WTC11 (cell line): ENCODE measurements at regions not wholly inside any gene's neighbourhood (a gene's known extent, or its start where the extent isn't known, plus 50 kb on each side); places are given as distances from the start of the nearest gene placed in this dataset.
A peak's percentile ranks its signal among the peaks of the same experiment; 100 is the strongest.

Experiments
- ATAC-seq: fragments of 200-7000 bp; cut with Tn5 transposase; 2 replicates; pipeline ENCODE4 v1.10.0; 2021; ENCODE audit warnings: mild to moderate bottlenecking, moderate library complexity
- CTCF ChIA-PET: fragments of 300-600 bp; sonication (Branson Sonifier 250); formaldehyde crosslinking; loops from one replicate; lab custom pipeline; 2021; ENCODE audit warnings: antibody characterized with exemption; lab: Charles Lee
- POLR2A ChIA-PET: fragments of 350-600 bp; sonication (Branson Sonifier 250); formaldehyde crosslinking; loops from one replicate; lab custom pipeline; 2021; ENCODE audit warnings: antibody characterized with exemption; lab: Charles Lee
- DNase-seq: peaks from one replicate; pipeline ENCODE4 v3.0.0; 2021; ENCODE audit warnings: low spot score
- H3K27ac Mint-ChIP-seq: 2 replicates; pipeline ENCODE4 v1.8.0; 2021; ENCODE audit warnings: mixed read lengths
- H3K27me3 Mint-ChIP-seq: 2 replicates; pipeline ENCODE4 v1.8.0; 2021; ENCODE audit warnings: low read depth, mild to moderate bottlenecking, moderate library complexity, mixed read lengths
- H3K36me3 Mint-ChIP-seq: 2 replicates; pipeline ENCODE4 v1.8.0; 2021; ENCODE audit warnings: mixed read lengths
- H3K4me1 Mint-ChIP-seq: 2 replicates; pipeline ENCODE4 v1.8.0; 2022; ENCODE audit warnings: mixed read lengths
- H3K4me3 Mint-ChIP-seq: 2 replicates; pipeline ENCODE4 v1.8.0; 2021; ENCODE audit warnings: mild to moderate bottlenecking, moderate library complexity, mixed read lengths
- H3K9me3 Mint-ChIP-seq: 2 replicates; pipeline ENCODE4 v1.8.0; 2021; ENCODE audit warnings: mixed read lengths
- ATF1 ChIP-seq: sonication (generic); formaldehyde crosslinking; IDR thresholded peaks from 2 replicates; pipeline ENCODE4 v1.8.1; 2023; ENCODE audit warnings: mild to moderate bottlenecking, moderate library complexity, missing genetic modification reagents
- ATF3 ChIP-seq: sonication (generic); formaldehyde crosslinking; conservative IDR thresholded peaks from 2 replicates; pipeline ENCODE4 v1.8.1; 2022; ENCODE audit warnings: mild to moderate bottlenecking, missing genetic modification reagents
- ELF4 ChIP-seq: sonication (generic); formaldehyde crosslinking; IDR thresholded peaks from 2 replicates; pipeline ENCODE4 v1.8.1; 2022; ENCODE audit warnings: low read depth, mild to moderate bottlenecking, moderate library complexity, missing genetic modification reagents
- EMX1 ChIP-seq: fragments of 250-450 bp; sonication (Bioruptor Pico); IDR thresholded peaks from 2 replicates; pipeline ENCODE4 v1.8.0; 2021; ENCODE audit warnings: mild to moderate bottlenecking
- ESRRA ChIP-seq: sonication (generic); formaldehyde crosslinking; IDR thresholded peaks from 2 replicates; pipeline ENCODE4 v1.8.1; 2022; ENCODE audit warnings: mild to moderate bottlenecking, missing genetic modification reagents, borderline replicate concordance
- FOXP4 ChIP-seq: sonication (generic); formaldehyde crosslinking; IDR thresholded peaks from 2 replicates; pipeline ENCODE4 v1.8.0; 2022; ENCODE audit warnings: mild to moderate bottlenecking, missing genetic modification reagents
- MLX ChIP-seq: sonication (generic); formaldehyde crosslinking; IDR thresholded peaks from 2 replicates; pipeline ENCODE4 v1.8.1; 2023; ENCODE audit warnings: mild to moderate bottlenecking, missing genetic modification reagents, moderate library complexity
- MXD4 ChIP-seq: fragments of 250-450 bp; sonication (Bioruptor Pico); IDR thresholded peaks from 2 replicates; pipeline ENCODE4 v1.8.0; 2021; ENCODE audit warnings: mild to moderate bottlenecking, moderate library complexity, borderline replicate concordance
- MYBL2 ChIP-seq: sonication (generic); formaldehyde crosslinking; IDR thresholded peaks from 2 replicates; pipeline ENCODE4 v1.8.1; 2023; ENCODE audit warnings: mild to moderate bottlenecking, moderate library complexity, missing genetic modification reagents
- TEAD4 ChIP-seq: sonication (generic); formaldehyde crosslinking; IDR thresholded peaks from 2 replicates; pipeline ENCODE4 v1.8.0; 2022; ENCODE audit warnings: mild to moderate bottlenecking, missing genetic modification reagents
- USF2 ChIP-seq: sonication (generic); formaldehyde crosslinking; IDR thresholded peaks from 2 replicates; pipeline ENCODE4 v1.8.1; 2023; ENCODE audit warnings: mild to moderate bottlenecking, missing genetic modification reagents, moderate library complexity
- ZMAT4 ChIP-seq: fragments of 250-450 bp; sonication (Bioruptor Pico); IDR thresholded peaks from 2 replicates; pipeline ENCODE4 v1.9.0; 2021; ENCODE audit warnings: mild to moderate bottlenecking
- ZNF232 ChIP-seq: sonication (generic); formaldehyde crosslinking; IDR thresholded peaks from 2 replicates; pipeline ENCODE4 v1.8.0; 2022; ENCODE audit warnings: mild to moderate bottlenecking, missing genetic modification reagents
- ZNF425 ChIP-seq: fragments of 250-450 bp; sonication (Bioruptor Pico); conservative IDR thresholded peaks from 2 replicates; pipeline ENCODE4 v1.9.0; 2021; ENCODE audit warnings: mild to moderate bottlenecking
- TF ChIP-seq, protein P1 (sequence below): fragments of 250-450 bp; sonication (Bioruptor Pico); IDR thresholded peaks from 2 replicates; pipeline ENCODE4 v1.9.0; 2021; ENCODE audit warnings: mild to moderate bottlenecking
- TF ChIP-seq, protein P2 (sequence below): sonication (generic); formaldehyde crosslinking; IDR thresholded peaks from 2 replicates; pipeline ENCODE4 v1.8.0; 2023; ENCODE audit warnings: missing genetic modification reagents, mild to moderate bottlenecking, borderline replicate concordance
- TF ChIP-seq, protein P3 (sequence below): sonication (generic); formaldehyde crosslinking; IDR thresholded peaks from 2 replicates; pipeline ENCODE4 v1.8.0; 2023; ENCODE audit warnings: missing genetic modification reagents

- Mint-ChIP-seq H3K4me3 (no peak overlapping the region), H3K4me1 (peaks cover 18% of the 10 kb centered on the region), H3K27ac (peak overlapping the region; percentile 55; the same call in 1 of the 2 replicates), H3K36me3 (peaks cover 19% of the 10 kb centered on the region), H3K27me3 (no peaks in the 10 kb centered on the region), H3K9me3 (peaks cover 47% of the 10 kb centered on the region)
- DNase-seq (no peak), ATAC-seq (peak; percentile 92)
- ChIA-PET CTCF (no interaction called here), POLR2A (no interaction called here)
- TF ChIP-seq ZNF232 (no peak), ESRRA (CRISPR knock-in tag) (no peak), EMX1 (CRISPR knock-in tag) (no peak), MLX (CRISPR knock-in tag) (no peak), TEAD4 (CRISPR knock-in tag) (no peak), MYBL2 (CRISPR knock-in tag) (no peak), MXD4 (CRISPR knock-in tag) (no peak), ATF3 (no peak), ZNF425 (CRISPR knock-in tag) (no peak), ZMAT4 (CRISPR knock-in tag) (no peak), USF2 (no peak), ATF1 (no peak), ELF4 (CRISPR knock-in tag) (no peak), FOXP4 (no peak)
- TF ChIP-seq, protein P1, sequence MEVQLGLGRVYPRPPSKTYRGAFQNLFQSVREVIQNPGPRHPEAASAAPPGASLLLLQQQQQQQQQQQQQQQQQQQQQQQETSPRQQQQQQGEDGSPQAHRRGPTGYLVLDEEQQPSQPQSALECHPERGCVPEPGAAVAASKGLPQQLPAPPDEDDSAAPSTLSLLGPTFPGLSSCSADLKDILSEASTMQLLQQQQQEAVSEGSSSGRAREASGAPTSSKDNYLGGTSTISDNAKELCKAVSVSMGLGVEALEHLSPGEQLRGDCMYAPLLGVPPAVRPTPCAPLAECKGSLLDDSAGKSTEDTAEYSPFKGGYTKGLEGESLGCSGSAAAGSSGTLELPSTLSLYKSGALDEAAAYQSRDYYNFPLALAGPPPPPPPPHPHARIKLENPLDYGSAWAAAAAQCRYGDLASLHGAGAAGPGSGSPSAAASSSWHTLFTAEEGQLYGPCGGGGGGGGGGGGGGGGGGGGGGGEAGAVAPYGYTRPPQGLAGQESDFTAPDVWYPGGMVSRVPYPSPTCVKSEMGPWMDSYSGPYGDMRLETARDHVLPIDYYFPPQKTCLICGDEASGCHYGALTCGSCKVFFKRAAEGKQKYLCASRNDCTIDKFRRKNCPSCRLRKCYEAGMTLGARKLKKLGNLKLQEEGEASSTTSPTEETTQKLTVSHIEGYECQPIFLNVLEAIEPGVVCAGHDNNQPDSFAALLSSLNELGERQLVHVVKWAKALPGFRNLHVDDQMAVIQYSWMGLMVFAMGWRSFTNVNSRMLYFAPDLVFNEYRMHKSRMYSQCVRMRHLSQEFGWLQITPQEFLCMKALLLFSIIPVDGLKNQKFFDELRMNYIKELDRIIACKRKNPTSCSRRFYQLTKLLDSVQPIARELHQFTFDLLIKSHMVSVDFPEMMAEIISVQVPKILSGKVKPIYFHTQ (CRISPR knock-in tag): no peak
- TF ChIP-seq, protein P2, sequence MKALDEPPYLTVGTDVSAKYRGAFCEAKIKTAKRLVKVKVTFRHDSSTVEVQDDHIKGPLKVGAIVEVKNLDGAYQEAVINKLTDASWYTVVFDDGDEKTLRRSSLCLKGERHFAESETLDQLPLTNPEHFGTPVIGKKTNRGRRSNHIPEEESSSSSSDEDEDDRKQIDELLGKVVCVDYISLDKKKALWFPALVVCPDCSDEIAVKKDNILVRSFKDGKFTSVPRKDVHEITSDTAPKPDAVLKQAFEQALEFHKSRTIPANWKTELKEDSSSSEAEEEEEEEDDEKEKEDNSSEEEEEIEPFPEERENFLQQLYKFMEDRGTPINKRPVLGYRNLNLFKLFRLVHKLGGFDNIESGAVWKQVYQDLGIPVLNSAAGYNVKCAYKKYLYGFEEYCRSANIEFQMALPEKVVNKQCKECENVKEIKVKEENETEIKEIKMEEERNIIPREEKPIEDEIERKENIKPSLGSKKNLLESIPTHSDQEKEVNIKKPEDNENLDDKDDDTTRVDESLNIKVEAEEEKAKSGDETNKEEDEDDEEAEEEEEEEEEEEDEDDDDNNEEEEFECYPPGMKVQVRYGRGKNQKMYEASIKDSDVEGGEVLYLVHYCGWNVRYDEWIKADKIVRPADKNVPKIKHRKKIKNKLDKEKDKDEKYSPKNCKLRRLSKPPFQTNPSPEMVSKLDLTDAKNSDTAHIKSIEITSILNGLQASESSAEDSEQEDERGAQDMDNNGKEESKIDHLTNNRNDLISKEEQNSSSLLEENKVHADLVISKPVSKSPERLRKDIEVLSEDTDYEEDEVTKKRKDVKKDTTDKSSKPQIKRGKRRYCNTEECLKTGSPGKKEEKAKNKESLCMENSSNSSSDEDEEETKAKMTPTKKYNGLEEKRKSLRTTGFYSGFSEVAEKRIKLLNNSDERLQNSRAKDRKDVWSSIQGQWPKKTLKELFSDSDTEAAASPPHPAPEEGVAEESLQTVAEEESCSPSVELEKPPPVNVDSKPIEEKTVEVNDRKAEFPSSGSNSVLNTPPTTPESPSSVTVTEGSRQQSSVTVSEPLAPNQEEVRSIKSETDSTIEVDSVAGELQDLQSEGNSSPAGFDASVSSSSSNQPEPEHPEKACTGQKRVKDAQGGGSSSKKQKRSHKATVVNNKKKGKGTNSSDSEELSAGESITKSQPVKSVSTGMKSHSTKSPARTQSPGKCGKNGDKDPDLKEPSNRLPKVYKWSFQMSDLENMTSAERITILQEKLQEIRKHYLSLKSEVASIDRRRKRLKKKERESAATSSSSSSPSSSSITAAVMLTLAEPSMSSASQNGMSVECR (CRISPR knock-in tag): no peak
- TF ChIP-seq, protein P3, sequence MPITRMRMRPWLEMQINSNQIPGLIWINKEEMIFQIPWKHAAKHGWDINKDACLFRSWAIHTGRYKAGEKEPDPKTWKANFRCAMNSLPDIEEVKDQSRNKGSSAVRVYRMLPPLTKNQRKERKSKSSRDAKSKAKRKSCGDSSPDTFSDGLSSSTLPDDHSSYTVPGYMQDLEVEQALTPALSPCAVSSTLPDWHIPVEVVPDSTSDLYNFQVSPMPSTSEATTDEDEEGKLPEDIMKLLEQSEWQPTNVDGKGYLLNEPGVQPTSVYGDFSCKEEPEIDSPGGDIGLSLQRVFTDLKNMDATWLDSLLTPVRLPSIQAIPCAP (CRISPR knock-in tag): no peak
Observed at GRCh38 chr4:36523182-36523581, 241.8 kb downstream of the DTHD1 start.
